OCI-LY3 (cell line): ENCODE measurements at regions not wholly inside any gene's neighbourhood (a gene's known extent, or its start where the extent isn't known, plus 50 kb on each side); places are given as distances from the start of the nearest gene placed in this dataset.

Experiments used
- EZH2phosphoT487 ChIP-seq: fragments of 200-600 bp; shearing (Covaris generic); IDR thresholded peaks from 2 replicates; pipeline ENCODE4 v1.6.1; 2018; ENCODE audit warnings: antibody characterized with exemption, mixed run types, low read depth
- TF ChIP-seq, protein P1 (sequence below): fragments of 200-600, 300-600 bp; sonication (generic); IDR thresholded peaks from 2 replicates; pipeline ENCODE4 v1.5.1; 2014; ENCODE audit warnings: antibody characterized with exemption, low read length, low read depth

DNA sequence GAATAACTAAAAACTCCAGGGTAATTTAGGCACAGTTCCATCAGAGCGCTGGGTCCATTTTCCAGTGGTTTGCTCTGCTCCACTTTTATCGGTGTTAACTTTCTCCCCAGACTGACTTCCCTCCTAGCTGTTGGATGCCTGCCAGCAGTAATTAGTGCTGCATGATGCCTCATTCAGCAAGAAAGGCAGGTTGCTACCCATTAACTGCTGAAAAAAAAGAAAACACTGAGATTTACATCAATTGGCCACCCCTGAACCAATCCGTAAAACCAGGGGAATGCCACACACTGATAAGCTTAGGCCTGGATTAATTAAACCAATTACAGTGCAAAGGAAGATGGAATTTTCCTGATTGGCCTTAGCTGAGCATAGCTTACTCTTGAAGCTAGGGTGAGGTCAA lies 182.4 kb upstream of the CXXC4 start:
- TF ChIP-seq, protein P1, sequence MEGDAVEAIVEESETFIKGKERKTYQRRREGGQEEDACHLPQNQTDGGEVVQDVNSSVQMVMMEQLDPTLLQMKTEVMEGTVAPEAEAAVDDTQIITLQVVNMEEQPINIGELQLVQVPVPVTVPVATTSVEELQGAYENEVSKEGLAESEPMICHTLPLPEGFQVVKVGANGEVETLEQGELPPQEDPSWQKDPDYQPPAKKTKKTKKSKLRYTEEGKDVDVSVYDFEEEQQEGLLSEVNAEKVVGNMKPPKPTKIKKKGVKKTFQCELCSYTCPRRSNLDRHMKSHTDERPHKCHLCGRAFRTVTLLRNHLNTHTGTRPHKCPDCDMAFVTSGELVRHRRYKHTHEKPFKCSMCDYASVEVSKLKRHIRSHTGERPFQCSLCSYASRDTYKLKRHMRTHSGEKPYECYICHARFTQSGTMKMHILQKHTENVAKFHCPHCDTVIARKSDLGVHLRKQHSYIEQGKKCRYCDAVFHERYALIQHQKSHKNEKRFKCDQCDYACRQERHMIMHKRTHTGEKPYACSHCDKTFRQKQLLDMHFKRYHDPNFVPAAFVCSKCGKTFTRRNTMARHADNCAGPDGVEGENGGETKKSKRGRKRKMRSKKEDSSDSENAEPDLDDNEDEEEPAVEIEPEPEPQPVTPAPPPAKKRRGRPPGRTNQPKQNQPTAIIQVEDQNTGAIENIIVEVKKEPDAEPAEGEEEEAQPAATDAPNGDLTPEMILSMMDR = no peak
- TF ChIP-seq EZH2phosphoT487 = no peak
